ENCODE measurements at regions not wholly inside any gene's neighbourhood (a gene's known extent, or its start where the extent isn't known, plus 50 kb on each side); places are given as distances from the start of the nearest gene placed in this dataset.

DNA sequence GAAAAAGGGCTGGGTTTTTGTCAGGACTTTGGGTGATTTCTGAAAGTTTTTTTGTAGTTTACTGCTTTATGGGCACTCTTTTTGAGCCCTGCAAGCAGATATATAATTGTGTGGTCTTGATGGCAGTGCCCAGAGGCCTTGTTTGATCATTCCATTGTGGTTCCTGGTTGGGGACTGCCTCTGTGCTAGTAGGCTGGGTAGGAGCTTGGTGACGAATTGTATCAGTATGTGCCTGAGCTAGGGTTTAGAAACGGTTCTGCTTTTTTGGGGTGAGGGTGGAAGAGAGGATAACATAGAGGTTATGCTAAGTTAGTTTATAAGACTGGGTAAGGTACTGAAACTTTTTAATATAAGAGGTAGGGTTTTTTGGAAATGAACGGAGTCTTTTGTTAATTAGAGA lies 139.7 kb upstream of the ETV3 start:
- DNase-seq, result no peak
- H3K27ac ChIP-seq (ENCODE audit: low read length), result no peak overlapping the region
- no peaks in the 10 kb centered on the region for H3K9me3 ChIP-seq (ENCODE audit: control insufficient read depth, insufficient read depth, low read length)
- H3K4me3 ChIP-seq (ENCODE audit: low read length), result no peak overlapping the region
- no peaks in the 10 kb centered on the region for H3K36me3 Mint-ChIP-seq
- H3K4me3 Mint-ChIP-seq, result no peak overlapping the region
- peaks cover 16 to 21% of the 10 kb centered on the region in 2 donors for H3K27me3 Mint-ChIP-seq (ENCODE audit: low read depth in 2 of 2)
- intact Hi-C loops (cut with micrococcal nuclease), result no loop called here
- no peak for ATAC-seq
- no peaks in the 10 kb centered on the region for H3K27me3 ChIP-seq (ENCODE audit: control insufficient read depth, insufficient read depth, low read length)
- peaks cover 0 to 4% of the 10 kb centered on the region in 2 donors for H3K4me1 Mint-ChIP-seq
- no peak overlapping the region for H3K27ac Mint-ChIP-seq
- no peaks in the 10 kb centered on the region for H3K36me3 ChIP-seq (ENCODE audit: control insufficient read depth, insufficient read depth, low read length)
- WGBS (ENCODE audit: insufficient coverage), result 66% methylated on average over 3 of the region's 3 CpGs
- TF ChIP-seq, protein P1, sequence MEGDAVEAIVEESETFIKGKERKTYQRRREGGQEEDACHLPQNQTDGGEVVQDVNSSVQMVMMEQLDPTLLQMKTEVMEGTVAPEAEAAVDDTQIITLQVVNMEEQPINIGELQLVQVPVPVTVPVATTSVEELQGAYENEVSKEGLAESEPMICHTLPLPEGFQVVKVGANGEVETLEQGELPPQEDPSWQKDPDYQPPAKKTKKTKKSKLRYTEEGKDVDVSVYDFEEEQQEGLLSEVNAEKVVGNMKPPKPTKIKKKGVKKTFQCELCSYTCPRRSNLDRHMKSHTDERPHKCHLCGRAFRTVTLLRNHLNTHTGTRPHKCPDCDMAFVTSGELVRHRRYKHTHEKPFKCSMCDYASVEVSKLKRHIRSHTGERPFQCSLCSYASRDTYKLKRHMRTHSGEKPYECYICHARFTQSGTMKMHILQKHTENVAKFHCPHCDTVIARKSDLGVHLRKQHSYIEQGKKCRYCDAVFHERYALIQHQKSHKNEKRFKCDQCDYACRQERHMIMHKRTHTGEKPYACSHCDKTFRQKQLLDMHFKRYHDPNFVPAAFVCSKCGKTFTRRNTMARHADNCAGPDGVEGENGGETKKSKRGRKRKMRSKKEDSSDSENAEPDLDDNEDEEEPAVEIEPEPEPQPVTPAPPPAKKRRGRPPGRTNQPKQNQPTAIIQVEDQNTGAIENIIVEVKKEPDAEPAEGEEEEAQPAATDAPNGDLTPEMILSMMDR (IDR thresholded peaks at IDR 0.05), result no peak
- H3K9me3 Mint-ChIP-seq, result no peaks in the 10 kb centered on the region
- no peaks in the 10 kb centered on the region for H3K4me1 ChIP-seq (ENCODE audit: control insufficient read depth, insufficient read depth, low read length)

DNA sequence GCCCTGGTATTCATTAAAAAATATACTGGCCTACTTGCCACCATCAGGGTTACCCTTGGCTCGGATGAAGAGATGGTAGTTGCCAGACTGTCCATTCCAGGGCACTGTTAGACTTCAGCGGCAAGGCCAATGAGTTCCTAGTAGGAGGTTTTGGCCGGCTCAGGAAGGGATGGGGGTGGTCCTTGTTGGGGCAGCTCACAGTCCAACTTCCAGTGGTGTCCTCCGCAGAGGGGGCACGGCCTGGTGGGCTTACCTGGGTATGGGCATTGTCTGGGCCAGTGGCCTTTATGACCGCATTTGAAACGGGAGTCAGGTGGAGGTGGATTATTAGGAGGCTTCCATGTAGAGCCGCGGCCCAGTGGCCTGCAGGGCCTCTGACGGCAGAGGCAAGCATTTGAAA lies 139.1 kb upstream of the ETV3 start:
- no peaks in the 10 kb centered on the region for H3K9me3 Mint-ChIP-seq
- H3K36me3 Mint-ChIP-seq, result no peaks in the 10 kb centered on the region
- intact Hi-C loops (cut with micrococcal nuclease), result no loop called here
- TF ChIP-seq, protein P1 (IDR thresholded peaks at IDR 0.05), result no peak
- no peaks in the 10 kb centered on the region for H3K9me3 ChIP-seq (ENCODE audit: control insufficient read depth, insufficient read depth, low read length)
- no peaks in the 10 kb centered on the region for H3K27me3 ChIP-seq (ENCODE audit: control insufficient read depth, insufficient read depth, low read length)
- no peak for DNase-seq
- peaks cover 0 to 4% of the 10 kb centered on the region in 2 donors for H3K4me1 Mint-ChIP-seq
- no peaks in the 10 kb centered on the region for H3K36me3 ChIP-seq (ENCODE audit: control insufficient read depth, insufficient read depth, low read length)
- H3K4me3 Mint-ChIP-seq, result no peak overlapping the region
- H3K4me1 ChIP-seq (ENCODE audit: control insufficient read depth, insufficient read depth, low read length), result no peaks in the 10 kb centered on the region
- no peak for ATAC-seq
- no peak overlapping the region for H3K27ac Mint-ChIP-seq
- WGBS (ENCODE audit: insufficient coverage), result 95% methylated on average over 10 of the region's 10 CpGs
- peaks cover 10 to 15% of the 10 kb centered on the region in 2 donors for H3K27me3 Mint-ChIP-seq (ENCODE audit: low read depth in 2 of 2)
- H3K4me3 ChIP-seq (ENCODE audit: low read length), result no peak overlapping the region
- H3K27ac ChIP-seq (ENCODE audit: low read length), result no peak overlapping the region

DNA sequence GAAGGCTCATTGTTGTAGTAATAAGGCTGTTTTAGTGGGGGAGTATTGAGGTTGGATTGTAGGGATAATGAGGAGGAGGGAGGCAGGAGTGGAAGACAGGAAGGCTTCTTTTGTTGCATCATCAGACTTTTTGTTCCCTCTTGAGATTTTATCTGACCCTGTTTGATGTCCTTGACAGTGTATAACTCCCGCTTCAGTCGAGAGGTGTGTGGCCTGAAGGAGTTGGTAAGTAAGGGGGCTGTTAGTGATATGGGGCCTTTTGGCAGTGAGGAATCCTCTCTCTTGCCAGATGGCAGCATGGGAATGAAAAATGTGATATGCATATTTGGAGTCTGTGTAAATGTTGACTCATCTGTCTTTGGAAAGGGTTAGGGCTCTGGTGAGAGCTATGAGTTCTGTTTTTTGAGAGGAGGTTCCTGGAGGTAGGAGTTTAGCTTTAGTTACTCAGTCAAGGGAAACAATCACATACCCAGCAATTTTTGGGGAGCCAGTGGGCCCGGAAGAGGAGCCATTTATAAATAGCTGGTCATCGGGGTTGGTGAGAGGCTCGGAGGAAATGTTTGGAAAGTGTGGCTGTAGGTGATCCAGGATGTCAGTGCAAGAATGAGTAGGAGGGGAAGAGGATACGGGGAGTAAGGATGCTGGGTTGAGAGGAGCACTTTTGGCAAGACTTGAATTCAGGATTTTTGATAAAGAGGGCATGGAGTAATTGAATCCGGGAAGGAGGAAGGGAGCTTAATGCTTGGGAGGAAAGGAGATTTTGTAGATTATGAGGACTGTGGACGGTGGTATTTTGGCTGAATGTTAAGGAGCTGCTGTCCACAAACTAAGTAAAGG lies 136.7 kb upstream of the ETV3 start:
- no peaks in the 10 kb centered on the region for H3K9me3 Mint-ChIP-seq
- H3K27me3 Mint-ChIP-seq (ENCODE audit: low read depth in 2 of 2), result peaks cover 0 to 4% of the 10 kb centered on the region in 2 donors
- no peak overlapping the region for H3K4me3 Mint-ChIP-seq
- no peak overlapping the region for H3K4me3 ChIP-seq (ENCODE audit: low read length)
- no peaks in the 10 kb centered on the region for H3K36me3 Mint-ChIP-seq
- peaks cover 0 to 4% of the 10 kb centered on the region in 2 donors for H3K4me1 Mint-ChIP-seq
- no peak for DNase-seq
- H3K27ac Mint-ChIP-seq, result no peak overlapping the region
- no peaks in the 10 kb centered on the region for H3K9me3 ChIP-seq (ENCODE audit: control insufficient read depth, insufficient read depth, low read length)
- no peaks in the 10 kb centered on the region for H3K36me3 ChIP-seq (ENCODE audit: control insufficient read depth, insufficient read depth, low read length)
- peaks cover 10% of the 10 kb centered on the region for H3K4me1 ChIP-seq (ENCODE audit: control insufficient read depth, insufficient read depth, low read length)
- no peak overlapping the region for H3K27ac ChIP-seq (ENCODE audit: low read length)
- TF ChIP-seq, protein P1 (IDR thresholded peaks at IDR 0.05), result no peak
- ATAC-seq, result no peak
- intact Hi-C loops (cut with micrococcal nuclease), result no loop called here
- no peaks in the 10 kb centered on the region for H3K27me3 ChIP-seq (ENCODE audit: control insufficient read depth, insufficient read depth, low read length)
- WGBS (ENCODE audit: insufficient coverage), result 85% methylated on average over 8 of the region's 8 CpGs
